HFFc6 (cell line): ENCODE measurements at regions not wholly inside any gene's neighbourhood (a gene's known extent, or its start where the extent isn't known, plus 50 kb on each side); places are given as distances from the start of the nearest gene placed in this dataset.

Experiments used
- DNase-seq: peaks from one replicate; pipeline ENCODE4 v3.0.0-alpha.2; 2018
- H3K27ac Mint-ChIP-seq: 2 replicates; pipeline ENCODE4 v1.8.0; 2020; ENCODE audit warnings: mild to moderate bottlenecking, mixed read lengths
- H3K27me3 Mint-ChIP-seq: 2 replicates; pipeline ENCODE4 v1.8.0; 2021; ENCODE audit warnings: mild to moderate bottlenecking, moderate library complexity, mixed read lengths; ENCODE audit not compliant: insufficient read depth
- H3K36me3 Mint-ChIP-seq: 2 replicates; pipeline ENCODE4 v1.8.0; 2021; ENCODE audit warnings: low read depth, mixed read lengths
- H3K4me1 Mint-ChIP-seq: 2 replicates; pipeline ENCODE4 v1.8.0; 2020; ENCODE audit warnings: low read depth, mixed read lengths
- H3K4me3 Mint-ChIP-seq: 2 replicates; pipeline ENCODE4 v1.8.0; 2020; ENCODE audit warnings: mild to moderate bottlenecking, moderate library complexity, mixed read lengths
- H3K9me3 Mint-ChIP-seq: 2 replicates; pipeline ENCODE4 v1.8.0; 2020; ENCODE audit warnings: mild to moderate bottlenecking, mixed read lengths
- TF ChIP-seq, protein P1 (sequence below): fragments of 200-600 bp; sonication (generic); IDR thresholded peaks from 2 replicates; pipeline ENCODE4 v1.5.0; 2021; ENCODE audit warnings: antibody characterized with exemption, mild to moderate bottlenecking

- Mint-ChIP-seq H3K27me3 (no peaks in the 10 kb centered on the region; the same call in 1 of the 2 replicates), H3K4me3 (no peak overlapping the region), H3K9me3 (peaks cover 15% of the 10 kb centered on the region), H3K27ac (no peak overlapping the region), H3K36me3 (no peaks in the 10 kb centered on the region), H3K4me1 (no peaks in the 10 kb centered on the region; the same call in 1 of the 2 replicates)
- TF ChIP-seq, protein P1, sequence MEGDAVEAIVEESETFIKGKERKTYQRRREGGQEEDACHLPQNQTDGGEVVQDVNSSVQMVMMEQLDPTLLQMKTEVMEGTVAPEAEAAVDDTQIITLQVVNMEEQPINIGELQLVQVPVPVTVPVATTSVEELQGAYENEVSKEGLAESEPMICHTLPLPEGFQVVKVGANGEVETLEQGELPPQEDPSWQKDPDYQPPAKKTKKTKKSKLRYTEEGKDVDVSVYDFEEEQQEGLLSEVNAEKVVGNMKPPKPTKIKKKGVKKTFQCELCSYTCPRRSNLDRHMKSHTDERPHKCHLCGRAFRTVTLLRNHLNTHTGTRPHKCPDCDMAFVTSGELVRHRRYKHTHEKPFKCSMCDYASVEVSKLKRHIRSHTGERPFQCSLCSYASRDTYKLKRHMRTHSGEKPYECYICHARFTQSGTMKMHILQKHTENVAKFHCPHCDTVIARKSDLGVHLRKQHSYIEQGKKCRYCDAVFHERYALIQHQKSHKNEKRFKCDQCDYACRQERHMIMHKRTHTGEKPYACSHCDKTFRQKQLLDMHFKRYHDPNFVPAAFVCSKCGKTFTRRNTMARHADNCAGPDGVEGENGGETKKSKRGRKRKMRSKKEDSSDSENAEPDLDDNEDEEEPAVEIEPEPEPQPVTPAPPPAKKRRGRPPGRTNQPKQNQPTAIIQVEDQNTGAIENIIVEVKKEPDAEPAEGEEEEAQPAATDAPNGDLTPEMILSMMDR: no peak
- DNase-seq: no peak
Observed at GRCh38 chr6:104324301-104324700, 535.4 kb downstream of the HACE1 start.

DNA sequence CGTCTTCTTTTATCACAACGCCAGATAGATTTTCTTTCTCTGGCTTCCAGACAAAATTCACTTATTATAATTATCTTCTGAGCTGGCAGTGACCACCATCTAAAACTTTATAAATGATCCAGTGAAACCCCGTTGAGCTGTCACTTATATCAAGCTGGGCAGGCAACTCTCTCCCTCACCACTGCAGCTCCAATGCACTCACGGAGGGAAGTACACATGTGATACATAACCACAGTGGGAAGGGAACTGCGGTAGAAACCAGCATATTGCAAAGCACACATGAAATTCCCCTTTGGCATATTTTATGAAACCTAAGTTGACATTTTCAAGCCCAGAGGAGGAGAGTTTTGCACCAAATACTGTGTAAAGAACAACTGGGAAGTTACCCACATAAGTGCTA, 536.9 kb downstream of the HACE1 start:
- no peak for DNase-seq
- TF ChIP-seq, protein P1: no peak
- H3K4me1 Mint-ChIP-seq: no peaks in the 10 kb centered on the region; the same call in 1 of the 2 replicates
- H3K27me3 Mint-ChIP-seq: no peaks in the 10 kb centered on the region; the same call in 1 of the 2 replicates
- H3K27ac Mint-ChIP-seq: no peak overlapping the region
- no peak overlapping the region for H3K4me3 Mint-ChIP-seq
- no peaks in the 10 kb centered on the region for H3K36me3 Mint-ChIP-seq
- peaks cover 24% of the 10 kb centered on the region for H3K9me3 Mint-ChIP-seq

DNA sequence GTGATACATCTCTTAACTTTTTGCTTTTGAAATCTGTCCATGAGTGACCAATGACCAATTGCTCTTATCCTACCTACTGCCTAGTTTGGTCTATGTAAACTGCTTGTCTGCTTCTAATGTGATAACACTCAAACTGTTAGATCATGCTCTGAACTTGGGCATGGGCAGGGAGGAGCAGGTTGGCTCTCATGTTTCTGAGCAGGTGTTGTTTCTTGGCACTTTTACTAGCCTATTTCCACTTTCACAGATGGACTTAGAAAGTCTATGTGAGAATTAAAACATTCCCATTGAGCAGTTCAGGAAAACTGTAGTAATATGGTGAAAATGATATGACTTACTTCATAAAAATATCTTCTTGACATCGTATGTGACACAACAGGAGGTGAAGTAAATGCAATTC, 538.4 kb downstream of the HACE1 start:
- no peaks in the 10 kb centered on the region; the same call in 1 of the 2 replicates for H3K4me1 Mint-ChIP-seq
- no peak overlapping the region for H3K27ac Mint-ChIP-seq
- H3K27me3 Mint-ChIP-seq: no peaks in the 10 kb centered on the region; the same call in 1 of the 2 replicates
- DNase-seq: no peak
- peaks cover 32% of the 10 kb centered on the region for H3K9me3 Mint-ChIP-seq
- H3K4me3 Mint-ChIP-seq: no peak overlapping the region
- TF ChIP-seq, protein P1: no peak
- H3K36me3 Mint-ChIP-seq: no peaks in the 10 kb centered on the region

DNA sequence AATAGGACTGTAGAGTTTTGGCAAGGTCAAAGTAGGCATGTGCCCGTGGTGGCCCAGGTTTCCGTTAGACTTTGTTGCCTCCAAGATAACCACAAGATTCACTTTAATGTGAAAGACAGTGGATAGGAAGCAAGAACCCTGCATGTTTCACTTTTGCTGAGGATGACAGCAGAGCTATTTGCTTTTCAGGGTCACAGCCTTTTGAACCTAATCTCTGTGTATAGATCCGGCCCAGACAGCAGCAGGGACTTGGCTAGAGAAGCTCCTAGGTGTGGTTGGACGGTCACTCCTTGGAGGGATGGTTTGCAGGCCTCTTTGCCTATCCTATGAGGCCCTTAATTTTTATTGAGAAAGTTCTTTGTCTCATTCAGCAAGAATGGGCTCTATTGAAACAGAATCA, 538.8 kb downstream of the HACE1 start:
- Mint-ChIP-seq H3K4me1 (no peaks in the 10 kb centered on the region; the same call in 1 of the 2 replicates), H3K9me3 (peaks cover 36% of the 10 kb centered on the region), H3K4me3 (no peak overlapping the region)

GRCh38 chr6:104312851-104313250, 546.9 kb downstream of the HACE1 start:
- no peaks in the 10 kb centered on the region for H3K4me1 Mint-ChIP-seq
- DNase-seq: no peak
- TF ChIP-seq, protein P1: no peak
- no peak overlapping the region for H3K4me3 Mint-ChIP-seq
- no peaks in the 10 kb centered on the region for H3K36me3 Mint-ChIP-seq
- H3K27ac Mint-ChIP-seq: no peak overlapping the region
- H3K9me3 Mint-ChIP-seq: peaks cover 27% of the 10 kb centered on the region
- H3K27me3 Mint-ChIP-seq: no peaks in the 10 kb centered on the region

More for the DNA sequence above, 538.8 kb downstream of the HACE1 start:
- Mint-ChIP-seq H3K27ac (no peak overlapping the region), H3K36me3 (no peaks in the 10 kb centered on the region), H3K27me3 (no peaks in the 10 kb centered on the region; the same call in 1 of the 2 replicates)
- TF ChIP-seq, protein P1: no peak
- DNase-seq: no peak

GRCh38 chr6:104306211-104306610, 553.5 kb downstream of the HACE1 start:
- no peak for DNase-seq
- Mint-ChIP-seq H3K27ac (no peak overlapping the region), H3K9me3 (peaks cover 23% of the 10 kb centered on the region), H3K4me3 (no peak overlapping the region), H3K27me3 (no peaks in the 10 kb centered on the region), H3K4me1 (no peaks in the 10 kb centered on the region), H3K36me3 (no peaks in the 10 kb centered on the region)
- TF ChIP-seq, protein P1: no peak
